BE2C (cell line): ENCODE measurements at regions not wholly inside any gene's neighbourhood (a gene's known extent, or its start where the extent isn't known, plus 50 kb on each side); places are given as distances from the start of the nearest gene placed in this dataset.
A peak's percentile ranks its signal among the peaks of the same experiment; 100 is the strongest.

Source experiments
- DNase-seq: peaks from one replicate; pipeline ENCODE4 v3.0.0-alpha.2; 2020
- H3K27me3 ChIP-seq: fragments of 250-450 bp; sonication (Bioruptor Pico); 2 replicates; pipeline ENCODE4 v1.5.1; 2020; ENCODE audit warnings: mild to moderate bottlenecking
- H3K36me3 ChIP-seq: fragments of 250-450 bp; sonication (Bioruptor Pico); 2 replicates; pipeline ENCODE4 v1.5.1; 2020; ENCODE audit warnings: mild to moderate bottlenecking
- H3K4me1 ChIP-seq: fragments of 250-450 bp; sonication (Bioruptor Pico); 2 replicates; pipeline ENCODE4 v1.5.1; 2020
- H3K4me3 ChIP-seq: 2 replicates; pipeline ENCODE4 v1.5.1; 2011; ENCODE audit warnings: low read depth, low read length
- H3K9me3 ChIP-seq: fragments of 250-450 bp; sonication (Bioruptor Pico); 2 replicates; pipeline ENCODE4 v1.5.1; 2020
- CTCF ChIP-seq: IDR thresholded peaks from 2 replicates; pipeline ENCODE4 v1.5.1; 2012; ENCODE audit warnings: mild to moderate bottlenecking, low read depth, low read length

GRCh38 chr10:33938001-33938400 lies 603.5 kb upstream of the NRP1 start:
- no peak for DNase-seq
- no peaks in the 10 kb centered on the region for H3K36me3 ChIP-seq
- H3K9me3 ChIP-seq, result no peaks in the 10 kb centered on the region
- no peak overlapping the region for H3K4me3 ChIP-seq
- no peak for TF ChIP-seq CTCF
- H3K4me1 ChIP-seq, result peaks cover 8% of the 10 kb centered on the region
- H3K27me3 ChIP-seq, result no peaks in the 10 kb centered on the region

GRCh38 chr10:33937036-33937730 lies 602.7 kb upstream of the NRP1 start:
- H3K9me3 ChIP-seq, result no peaks in the 10 kb centered on the region
- DNase-seq, result no peak
- H3K36me3 ChIP-seq, result no peaks in the 10 kb centered on the region
- peaks cover 8% of the 10 kb centered on the region for H3K4me1 ChIP-seq
- no peaks in the 10 kb centered on the region for H3K27me3 ChIP-seq
- H3K4me3 ChIP-seq, result no peak overlapping the region
- TF ChIP-seq CTCF, result no peak

- H3K4me1 ChIP-seq, result peaks cover 8% of the 10 kb centered on the region
- peak; percentile 75 for DNase-seq
- no peak for TF ChIP-seq CTCF
- no peaks in the 10 kb centered on the region for H3K36me3 ChIP-seq
- H3K9me3 ChIP-seq, result no peaks in the 10 kb centered on the region
- no peaks in the 10 kb centered on the region for H3K27me3 ChIP-seq
- no peak overlapping the region for H3K4me3 ChIP-seq
Observed at GRCh38 chr10:33935350-33935749, 600.9 kb upstream of the NRP1 start.

GRCh38 chr10:33930079-33930478 lies 595.6 kb upstream of the NRP1 start:
- no peak for DNase-seq
- peaks cover 4% of the 10 kb centered on the region for H3K4me1 ChIP-seq
- TF ChIP-seq CTCF, result no peak

GRCh38 chr10:33927347-33927746 lies 592.9 kb upstream of the NRP1 start:
- DNase-seq, result peak; percentile 72
- Histone ChIP-seq H3K4me3 (no peak overlapping the region), H3K36me3 (no peaks in the 10 kb centered on the region), H3K27me3 (no peaks in the 10 kb centered on the region), H3K9me3 (no peaks in the 10 kb centered on the region), H3K4me1 (no peaks in the 10 kb centered on the region; the same call in 1 of the 2 replicates)
- no peak for TF ChIP-seq CTCF

More at GRCh38 chr10:33930079-33930478, 595.6 kb upstream of the NRP1 start:
- Histone ChIP-seq H3K4me3 (no peak overlapping the region), H3K36me3 (no peaks in the 10 kb centered on the region), H3K27me3 (no peaks in the 10 kb centered on the region), H3K9me3 (no peaks in the 10 kb centered on the region)

- no peak for TF ChIP-seq CTCF
- no peaks in the 10 kb centered on the region for H3K27me3 ChIP-seq
- H3K36me3 ChIP-seq, result no peaks in the 10 kb centered on the region
- DNase-seq, result no peak
- no peaks in the 10 kb centered on the region for H3K4me1 ChIP-seq
- no peaks in the 10 kb centered on the region for H3K9me3 ChIP-seq
- no peak overlapping the region for H3K4me3 ChIP-seq
Observed at GRCh38 chr10:33921970-33922605, 587.6 kb upstream of the NRP1 start.
